Vagina (tissue), 2 donors: ENCODE measurements at regions not wholly inside any gene's neighbourhood (a gene's known extent, or its start where the extent isn't known, plus 50 kb on each side); places are given as distances from the start of the nearest gene placed in this dataset. TPM values are rescaled to one million over a fixed set of nuclear protein-coding genes. Genes with fewer than 3 reads are reported as not detected.

Source experiments
- DNase-seq, 2 donors: peaks; one replicate each; pipeline ENCODE4 v3.0.0-alpha.2; 2017; ENCODE audit errors: extremely low spot score in 2 of 2
- H3K27ac ChIP-seq: fragments of 200-600 bp; sonication (generic); one replicate; pipeline ENCODE4 v1.5.1; 2019
- H3K27me3 ChIP-seq: fragments of 200-600 bp; sonication (generic); one replicate; pipeline ENCODE4 v1.5.1; 2019
- H3K36me3 ChIP-seq, 2 donors: fragments of 200-600 bp; sonication (generic); one replicate each; pipeline ENCODE4 v1.5.1; 2017 to 2019
- H3K4me1 ChIP-seq: fragments of 200-600 bp; sonication (generic); one replicate; pipeline ENCODE4 v1.5.1; 2019
- H3K4me3 ChIP-seq, 2 donors: fragments of 200-600 bp; sonication (generic); 1 replicate in 1 of 2; 2 replicates in 1 of 2; pipeline ENCODE4 v1.5.1; 2016 to 2019
- H3K9me3 ChIP-seq: fragments of 200-600 bp; sonication (generic); one replicate; pipeline ENCODE4 v1.5.1; 2019
- CTCF ChIP-seq, 3 experiments: fragments of 450-650 bp in 2 of 3; fragments of 200-600 bp in 1 of 3; sonication (generic) in 1 of 3; IDR thresholded peaks; one replicate each; pipeline ENCODE4 v1.5.1; 2017 to 2019; ENCODE audit warnings: antibody characterized with exemption in 3 of 3, mild to moderate bottlenecking in 2 of 3, moderate library complexity in 2 of 3
- POLR2A ChIP-seq, 2 donors: fragments of 450-650 bp; IDR thresholded peaks; one replicate each; pipeline ENCODE4 v1.6.1; 2017; ENCODE audit warnings: antibody characterized with exemption in 2 of 2, mild to moderate bottlenecking in 2 of 2, moderate library complexity in 2 of 2
- POLR2AphosphoS5 ChIP-seq, 2 donors: sonication (generic); formaldehyde crosslinking; IDR thresholded peaks; one replicate each; pipeline ENCODE4 v1.9.0; 2017; ENCODE audit warnings: antibody characterized with exemption in 2 of 2, mild to moderate bottlenecking in 2 of 2, low read depth in 1 of 2; ENCODE audit not compliant: insufficient read depth in 1 of 2
- intact Hi-C: fragments of 100-400 bp; cut with DNase I; formaldehyde crosslinking; loops from one replicate; pipeline ENCODE4 v1.15.1; 2023
- small RNA-seq: library from RNA; depleted of rRNA; stranded (forward); fragments of <200 nt; gene quantifications from one replicate; pipeline ENCODE3, GENCODE V24; 2016

GRCh38 chr5:20446121-20446520, 458.1 kb upstream of the CDH18 start:
- H3K9me3 ChIP-seq = no peaks in the 10 kb centered on the region
- H3K4me3 ChIP-seq = no peak overlapping the region
- H3K27me3 ChIP-seq = no peaks in the 10 kb centered on the region
- H3K4me1 ChIP-seq = peaks cover 4% of the 10 kb centered on the region
- DNase-seq = no peak
- no peak overlapping the region for H3K27ac ChIP-seq
- no peak for TF ChIP-seq CTCF (IDR thresholded peaks at IDR 0.05)
- intact Hi-C loops = no loop called here
- no peaks in the 10 kb centered on the region for H3K36me3 ChIP-seq

- TF ChIP-seq POLR2A (IDR thresholded peaks at IDR 0.05) (no peak), CTCF (IDR thresholded peaks at IDR 0.05) (no peak), POLR2AphosphoS5 (IDR thresholded peaks at IDR 0.05; ENCODE audit: insufficient read depth in 1 of 2, low read depth in 1 of 2) (no peak)
- Histone ChIP-seq H3K4me1 (peaks cover 4% of the 10 kb centered on the region), H3K9me3 (no peaks in the 10 kb centered on the region), H3K4me3 (no peak overlapping the region), H3K27me3 (no peaks in the 10 kb centered on the region), H3K27ac (no peak overlapping the region), H3K36me3 (no peaks in the 10 kb centered on the region)
- intact Hi-C loops = no loop called here
- DNase-seq = no peak
Observed at GRCh38 chr5:20445326-20445860, 457.4 kb upstream of the CDH18 start.

GRCh38 chr5:20434786-20435185, 446.8 kb upstream of the CDH18 start:
- no peak overlapping the region for H3K27ac ChIP-seq
- no peak overlapping the region for H3K4me3 ChIP-seq
- no peaks in the 10 kb centered on the region for H3K9me3 ChIP-seq
- no peaks in the 10 kb centered on the region for H3K36me3 ChIP-seq
- intact Hi-C loops = no loop called here
- DNase-seq = no peak
- no peaks in the 10 kb centered on the region for H3K27me3 ChIP-seq
- H3K4me1 ChIP-seq = no peaks in the 10 kb centered on the region
- TF ChIP-seq CTCF (IDR thresholded peaks at IDR 0.05) (no peak), POLR2A (IDR thresholded peaks at IDR 0.05) (no peak), POLR2AphosphoS5 (IDR thresholded peaks at IDR 0.05; ENCODE audit: insufficient read depth in 1 of 2, low read depth in 1 of 2) (no peak)

GRCh38 chr5:20420991-20421595, 433.1 kb upstream of the CDH18 start:
- no peaks in the 10 kb centered on the region for H3K27me3 ChIP-seq
- no peaks in the 10 kb centered on the region for H3K4me1 ChIP-seq
- TF ChIP-seq CTCF (IDR thresholded peaks at IDR 0.05) (no peak), POLR2AphosphoS5 (IDR thresholded peaks at IDR 0.05; ENCODE audit: insufficient read depth in 1 of 2, low read depth in 1 of 2) (no peak), POLR2A (IDR thresholded peaks at IDR 0.05) (no peak)
- no peak overlapping the region for H3K4me3 ChIP-seq
- DNase-seq = no peak
- intact Hi-C loops = no loop called here
- no peaks in the 10 kb centered on the region for H3K9me3 ChIP-seq
- no peaks in the 10 kb centered on the region for H3K36me3 ChIP-seq
- no peak overlapping the region for H3K27ac ChIP-seq

Small RNA genes in the stretch of these regions (small RNA-seq; reads per million reads assigned to genes)
- not detected for gene AC091946.2
- gene AC140172.1 = not detected
